Stimulated activated effector memory CD8-positive, alpha-beta T cell treated with anti-CD3 and anti-CD28 coated beads, Interleukin-12 subunit alpha, Interleukin-12 subunit beta, amount 100 ng/mL, for 72 hours (primary cell): ENCODE measurements at regions not wholly inside any gene's neighbourhood (a gene's known extent, or its start where the extent isn't known, plus 50 kb on each side); places are given as distances from the start of the nearest gene placed in this dataset.

Experiments
- ATAC-seq: fragments of 150-1000 bp; cut with Tn5 transposase; 2 replicates; pipeline ENCODE4 v1.10.0; 2021
- DNase-seq, 2 donors: peaks; one replicate each; pipeline ENCODE4 v3.0.0; 2021 to 2022; ENCODE audit warnings: low spot score in 2 of 2
- H3K27ac Mint-ChIP-seq: one replicate; pipeline ENCODE4 v1.8.0; 2022; ENCODE audit warnings: mild to moderate bottlenecking, mixed read lengths
- H3K36me3 Mint-ChIP-seq: one replicate; pipeline ENCODE4 v1.8.0; 2022; ENCODE audit warnings: mild to moderate bottlenecking, mixed read lengths
- H3K4me1 Mint-ChIP-seq: one replicate; pipeline ENCODE4 v1.8.0; 2022; ENCODE audit warnings: mixed read lengths
- H3K4me3 Mint-ChIP-seq: one replicate; pipeline ENCODE4 v1.8.0; 2022; ENCODE audit warnings: mild to moderate bottlenecking, mixed read lengths
- H3K9me3 Mint-ChIP-seq: one replicate; pipeline ENCODE4 v1.8.0; 2022; ENCODE audit warnings: mixed read lengths

- Mint-ChIP-seq H3K9me3 (peaks cover 13% of the 10 kb centered on the region), H3K4me1 (no peaks in the 10 kb centered on the region), H3K27ac (no peak overlapping the region), H3K36me3 (no peaks in the 10 kb centered on the region), H3K4me3 (no peak overlapping the region)
- DNase-seq (peak in 1 of 2 donors; percentile 50), ATAC-seq (peak; percentile 23)
Observed at GRCh38 chr22:48574776-48575617, 1252.7 kb downstream of the BRD1 start.

GRCh38 chr22:48573766-48574165 is 1253.9 kb downstream of the BRD1 start:
- H3K9me3 Mint-ChIP-seq = peaks cover 15% of the 10 kb centered on the region
- H3K4me1 Mint-ChIP-seq = no peaks in the 10 kb centered on the region
- DNase-seq = no peak
- no peak overlapping the region for H3K27ac Mint-ChIP-seq
- ATAC-seq = no peak
- H3K36me3 Mint-ChIP-seq = no peaks in the 10 kb centered on the region
- H3K4me3 Mint-ChIP-seq = no peak overlapping the region

GRCh38 chr22:48572951-48573350 is 1254.7 kb downstream of the BRD1 start:
- Mint-ChIP-seq H3K9me3 (peaks cover 15% of the 10 kb centered on the region), H3K27ac (no peak overlapping the region)

GRCh38 chr22:48570912-48571311 is 1256.8 kb downstream of the BRD1 start:
- Mint-ChIP-seq H3K4me3 (no peak overlapping the region), H3K36me3 (no peaks in the 10 kb centered on the region), H3K4me1 (no peaks in the 10 kb centered on the region), H3K27ac (no peak overlapping the region), H3K9me3 (peaks cover 15% of the 10 kb centered on the region)
- no peak for DNase-seq
- ATAC-seq = no peak

More at GRCh38 chr22:48572951-48573350, 1254.7 kb downstream of the BRD1 start:
- no peak overlapping the region for H3K4me3 Mint-ChIP-seq
- ATAC-seq (no peak), DNase-seq (no peak)
- no peaks in the 10 kb centered on the region for H3K36me3 Mint-ChIP-seq
- H3K4me1 Mint-ChIP-seq = no peaks in the 10 kb centered on the region

- DNase-seq (no peak), ATAC-seq (no peak)
- H3K27ac Mint-ChIP-seq = no peak overlapping the region
- no peaks in the 10 kb centered on the region for H3K36me3 Mint-ChIP-seq
- peaks cover 15% of the 10 kb centered on the region for H3K9me3 Mint-ChIP-seq
- H3K4me1 Mint-ChIP-seq = no peaks in the 10 kb centered on the region
- no peak overlapping the region for H3K4me3 Mint-ChIP-seq
Observed at GRCh38 chr22:48569476-48570233, 1258.0 kb downstream of the BRD1 start.

GRCh38 chr22:48568736-48569330 is 1258.8 kb downstream of the BRD1 start:
- H3K36me3 Mint-ChIP-seq = no peaks in the 10 kb centered on the region
- no peak overlapping the region for H3K27ac Mint-ChIP-seq
- ATAC-seq = no peak
- H3K4me1 Mint-ChIP-seq = no peaks in the 10 kb centered on the region
- H3K9me3 Mint-ChIP-seq = peaks cover 15% of the 10 kb centered on the region
- no peak for DNase-seq
- H3K4me3 Mint-ChIP-seq = no peak overlapping the region

- H3K27ac Mint-ChIP-seq = no peak overlapping the region
- peaks cover 15% of the 10 kb centered on the region for H3K9me3 Mint-ChIP-seq
- no peaks in the 10 kb centered on the region for H3K36me3 Mint-ChIP-seq
- DNase-seq = no peak
- no peaks in the 10 kb centered on the region for H3K4me1 Mint-ChIP-seq
- H3K4me3 Mint-ChIP-seq = no peak overlapping the region
- no peak for ATAC-seq
Observed at GRCh38 chr22:48567213-48567975, 1260.3 kb downstream of the BRD1 start.

- Mint-ChIP-seq H3K9me3 (peaks cover 14% of the 10 kb centered on the region), H3K36me3 (no peaks in the 10 kb centered on the region), H3K4me1 (no peaks in the 10 kb centered on the region), H3K27ac (no peak overlapping the region), H3K4me3 (no peak overlapping the region)
- no peak for DNase-seq
- no peak for ATAC-seq
Observed at GRCh38 chr22:48566741-48567140, 1260.9 kb downstream of the BRD1 start.

GRCh38 chr22:48565901-48566501 is 1261.7 kb downstream of the BRD1 start:
- DNase-seq (no peak), ATAC-seq (no peak)
- Mint-ChIP-seq H3K27ac (no peak overlapping the region), H3K9me3 (peaks cover 11% of the 10 kb centered on the region), H3K4me1 (no peaks in the 10 kb centered on the region), H3K4me3 (no peak overlapping the region), H3K36me3 (no peaks in the 10 kb centered on the region)

- DNase-seq (no peak), ATAC-seq (no peak)
- no peaks in the 10 kb centered on the region for H3K36me3 Mint-ChIP-seq
- H3K9me3 Mint-ChIP-seq = peaks cover 2% of the 10 kb centered on the region
- no peak overlapping the region for H3K4me3 Mint-ChIP-seq
- no peak overlapping the region for H3K27ac Mint-ChIP-seq
- H3K4me1 Mint-ChIP-seq = no peaks in the 10 kb centered on the region
Observed at GRCh38 chr22:48564995-48565394, 1262.7 kb downstream of the BRD1 start.

GRCh38 chr22:48563966-48564330 is 1263.7 kb downstream of the BRD1 start:
- Mint-ChIP-seq H3K27ac (no peak overlapping the region), H3K9me3 (no peaks in the 10 kb centered on the region), H3K4me1 (no peaks in the 10 kb centered on the region), H3K36me3 (no peaks in the 10 kb centered on the region), H3K4me3 (no peak overlapping the region)
- DNase-seq (no peak), ATAC-seq (no peak)

GRCh38 chr22:48563118-48563965 is 1264.3 kb downstream of the BRD1 start:
- Mint-ChIP-seq H3K4me1 (no peaks in the 10 kb centered on the region), H3K4me3 (no peak overlapping the region), H3K9me3 (no peaks in the 10 kb centered on the region), H3K36me3 (no peaks in the 10 kb centered on the region), H3K27ac (no peak overlapping the region)
- ATAC-seq = no peak
- no peak for DNase-seq

- Mint-ChIP-seq H3K9me3 (no peaks in the 10 kb centered on the region), H3K4me3 (no peak overlapping the region), H3K36me3 (no peaks in the 10 kb centered on the region), H3K4me1 (no peaks in the 10 kb centered on the region), H3K27ac (no peak overlapping the region)
- DNase-seq = no peak
- no peak for ATAC-seq
Observed at GRCh38 chr22:48561676-48562075, 1266.0 kb downstream of the BRD1 start.

GRCh38 chr22:48560836-48561235 is 1266.8 kb downstream of the BRD1 start:
- ATAC-seq (no peak), DNase-seq (no peak)
- H3K27ac Mint-ChIP-seq = no peak overlapping the region
- H3K9me3 Mint-ChIP-seq = no peaks in the 10 kb centered on the region
- H3K4me1 Mint-ChIP-seq = no peaks in the 10 kb centered on the region
- H3K36me3 Mint-ChIP-seq = no peaks in the 10 kb centered on the region
- no peak overlapping the region for H3K4me3 Mint-ChIP-seq
